NCI-H748 (cell line): ENCODE measurements at regions not wholly inside any gene's neighbourhood (a gene's known extent, or its start where the extent isn't known, plus 50 kb on each side); places are given as distances from the start of the nearest gene placed in this dataset.

Experiments
- DNase-seq: peaks from one replicate; lab custom pipeline; 2025; ENCODE audit not compliant: unreplicated experiment; lab: John Stamatoyannopoulos, UW

GRCh38 chr15:87294854-87295253 lies 961.7 kb downstream of the NTRK3 start:
- DNase-seq, result no peak

GRCh38 chr15:87293031-87293430 lies 963.5 kb downstream of the NTRK3 start:
- DNase-seq, result no peak

GRCh38 chr15:87287156-87287555 lies 969.4 kb downstream of the NTRK3 start:
- DNase-seq, result no peak

GRCh38 chr15:87269566-87269965 lies 987.0 kb downstream of the NTRK3 start:
- no peak for DNase-seq

- DNase-seq, result no peak
Measured at GRCh38 chr15:87268675-87269074, 987.9 kb downstream of the NTRK3 start.

DNA sequence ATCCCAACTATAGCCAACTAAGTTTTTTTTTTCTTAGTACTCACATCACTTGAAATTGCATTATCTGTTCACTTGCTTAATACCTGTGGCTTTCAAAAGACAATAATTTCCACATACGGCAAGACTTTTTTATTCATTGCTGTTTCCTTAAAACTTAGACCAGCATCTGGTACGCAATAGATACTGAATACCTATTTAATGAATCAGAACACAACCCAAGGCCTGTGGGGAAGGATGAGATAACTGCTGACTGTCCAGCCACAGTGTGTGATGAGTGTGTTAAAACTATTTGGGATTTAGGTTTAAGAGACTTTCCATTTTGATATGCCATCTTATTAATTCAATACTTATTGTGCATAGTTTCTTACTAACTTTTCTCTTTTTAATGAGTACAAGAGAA lies 988.7 kb downstream of the NTRK3 start:
- DNase-seq, result no peak

- no peak for DNase-seq
Measured at GRCh38 chr15:87263871-87264270, 992.7 kb downstream of the NTRK3 start.

GRCh38 chr15:87263296-87263695 lies 993.2 kb downstream of the NTRK3 start:
- DNase-seq, result no peak

GRCh38 chr15:87245592-87245991 lies 1010.9 kb downstream of the NTRK3 start:
- no peak for DNase-seq

DNA sequence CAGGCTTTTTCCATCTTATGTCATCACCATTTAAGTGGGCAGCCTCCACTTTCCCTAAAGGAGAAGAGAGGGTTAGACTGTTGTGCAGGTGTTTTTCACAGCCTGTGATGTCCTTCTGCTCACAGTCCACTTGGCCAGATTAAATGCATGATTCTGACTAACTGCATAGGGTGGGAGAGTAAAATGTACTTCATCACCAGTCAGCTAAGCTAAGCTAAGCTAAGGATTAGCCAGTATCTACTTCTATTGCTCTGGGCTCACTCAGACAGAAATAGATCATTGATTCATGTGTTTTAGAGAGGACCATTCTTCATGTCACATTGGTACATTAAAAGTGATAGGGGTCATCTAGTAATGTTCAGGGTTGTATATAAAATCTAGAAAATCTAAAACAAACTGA lies 1013.1 kb downstream of the NTRK3 start:
- no peak for DNase-seq

- no peak for DNase-seq
Measured at GRCh38 chr15:87239582-87240230, 1016.8 kb downstream of the NTRK3 start.

DNA sequence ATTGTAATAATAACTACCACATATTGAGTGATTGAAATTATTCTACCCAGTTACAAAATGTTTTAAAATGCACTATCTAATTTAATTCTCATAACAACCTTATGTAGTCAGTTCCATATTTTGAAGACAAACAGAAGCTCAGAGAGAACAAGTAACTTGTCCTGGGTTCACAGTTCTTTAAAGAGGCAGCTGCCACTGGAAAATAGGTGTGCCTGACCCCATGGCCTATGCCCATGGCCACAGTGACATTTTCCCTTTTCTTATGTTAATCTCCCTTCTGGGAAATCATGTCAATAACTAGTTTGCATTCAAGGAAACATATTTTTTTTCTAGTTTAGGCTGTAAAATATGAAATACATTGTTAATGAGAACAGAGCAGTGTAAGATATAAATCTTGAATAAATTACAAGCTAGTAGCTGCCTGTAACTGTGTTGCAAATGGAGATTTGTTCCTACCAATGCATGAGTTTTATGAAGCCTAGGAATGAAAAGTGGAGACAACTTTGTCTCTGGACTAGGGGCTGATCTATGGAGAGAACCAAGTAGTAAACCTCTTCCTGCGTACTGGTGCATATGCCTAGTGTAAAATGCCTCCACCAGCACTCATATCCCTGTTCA lies 1018.0 kb downstream of the NTRK3 start:
- no peak for DNase-seq

GRCh38 chr15:87228460-87228859 lies 1028.1 kb downstream of the NTRK3 start:
- DNase-seq, result no peak

DNA sequence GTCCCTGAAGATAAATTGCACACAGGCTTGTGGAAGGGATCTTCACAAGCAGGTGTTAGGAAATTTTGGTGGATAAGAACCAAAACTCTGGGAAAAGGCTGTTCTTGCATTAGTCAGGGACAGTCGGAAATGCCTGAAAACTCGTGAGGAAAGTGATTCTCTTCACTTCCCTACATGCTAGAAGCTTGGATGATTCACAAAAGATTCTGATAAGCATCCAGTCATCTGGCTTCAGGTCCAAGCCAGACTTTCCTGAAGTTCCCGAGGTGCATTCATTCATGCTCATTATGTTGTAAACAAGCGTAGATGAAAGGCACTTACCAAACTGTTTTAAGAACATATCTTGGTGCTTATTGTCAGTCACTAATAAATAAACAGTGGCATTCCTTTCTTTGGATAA lies 1028.7 kb downstream of the NTRK3 start:
- no peak for DNase-seq

DNA sequence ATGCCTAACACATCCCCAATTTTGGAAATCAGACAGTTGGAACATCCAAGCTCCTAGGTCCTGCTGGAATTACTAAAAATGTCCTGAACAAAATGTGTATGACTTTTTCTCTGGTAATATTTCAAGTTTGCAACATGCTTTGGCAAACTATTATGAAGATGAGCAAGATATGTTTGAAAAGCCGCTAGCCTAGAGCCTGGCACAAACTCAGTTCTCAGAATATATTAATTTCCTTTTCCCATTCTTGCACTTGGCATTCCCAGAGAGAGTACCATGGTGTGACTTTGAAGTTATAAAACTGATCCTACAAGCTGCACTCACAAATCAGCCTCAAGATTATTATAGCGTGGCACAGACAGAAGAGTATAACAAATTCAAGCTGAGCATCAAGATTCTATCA lies 1031.1 kb downstream of the NTRK3 start:
- no peak for DNase-seq

- no peak for DNase-seq
Measured at GRCh38 chr15:87224404-87224803, 1032.1 kb downstream of the NTRK3 start.

DNA sequence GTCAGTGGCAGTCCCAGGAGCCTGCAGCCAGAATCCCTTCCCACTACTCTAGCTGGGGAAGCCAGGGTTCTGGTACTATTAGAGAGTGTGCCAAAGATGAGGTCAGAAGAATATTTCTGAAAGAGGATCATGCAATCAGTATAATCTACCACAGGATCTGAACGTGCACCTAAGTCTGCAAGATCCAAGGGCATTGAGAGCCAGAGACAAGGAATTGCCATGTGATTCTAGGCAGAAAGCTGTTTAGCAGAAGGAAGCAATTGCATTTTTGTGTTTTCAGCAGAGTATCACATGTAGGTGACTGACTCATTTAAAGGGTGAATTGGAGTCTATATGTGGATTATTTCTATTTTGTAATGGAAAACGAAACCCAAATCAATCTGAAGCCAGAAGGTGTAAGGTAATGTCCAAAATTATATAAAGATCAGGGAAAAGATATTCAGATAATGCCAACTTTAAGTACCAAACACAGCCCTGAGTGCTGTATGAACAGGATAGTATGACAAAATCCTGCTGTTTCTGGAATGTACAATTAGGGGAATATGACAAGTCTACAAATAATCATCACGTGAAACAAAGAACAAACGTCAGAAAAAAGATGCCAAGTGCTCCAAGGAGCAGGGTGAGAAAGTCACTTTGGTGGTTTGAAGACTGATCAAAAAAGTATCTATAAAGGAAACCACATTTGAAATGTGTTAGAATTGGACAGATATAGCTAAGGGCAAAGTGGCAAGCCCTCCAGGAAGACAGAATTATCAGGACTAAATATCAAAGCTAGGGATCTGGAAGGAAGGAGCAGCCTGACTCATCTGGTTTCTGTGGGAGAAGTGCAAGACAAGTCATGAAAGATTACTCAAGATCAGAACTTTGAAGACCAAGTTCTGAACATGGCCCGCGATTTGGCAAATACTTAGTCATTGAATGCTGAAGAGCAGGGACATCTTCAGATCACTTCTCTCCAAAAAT lies 1036.6 kb downstream of the NTRK3 start:
- no peak for DNase-seq

- no peak for DNase-seq
Measured at GRCh38 chr15:87215100-87215499, 1041.4 kb downstream of the NTRK3 start.

DNA sequence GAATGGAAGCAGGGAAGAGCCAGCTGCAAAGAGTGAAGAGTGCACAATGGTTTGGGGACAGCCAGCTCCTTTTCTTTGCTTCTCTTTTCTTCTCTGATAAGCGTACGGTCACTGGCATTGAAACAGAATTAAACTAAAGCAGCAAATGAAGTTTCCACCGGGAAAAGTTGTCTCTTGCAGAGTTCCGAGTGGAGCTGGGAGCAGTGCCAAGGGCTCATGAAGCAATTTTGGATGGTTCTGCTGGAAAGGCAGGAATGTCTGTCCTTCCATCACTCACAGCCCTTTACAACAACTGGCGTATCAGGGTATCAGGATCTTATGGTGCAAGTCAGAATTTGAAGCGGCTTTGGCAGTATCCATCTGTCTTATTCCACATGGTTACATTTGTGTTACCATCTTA lies 1042.9 kb downstream of the NTRK3 start:
- no peak for DNase-seq

- no peak for DNase-seq
Measured at GRCh38 chr15:87212041-87212440, 1044.5 kb downstream of the NTRK3 start.

GRCh38 chr15:87211547-87211946 lies 1045.0 kb downstream of the NTRK3 start:
- no peak for DNase-seq
